ENCODE measurements at regions not wholly inside any gene's neighbourhood (a gene's known extent, or its start where the extent isn't known, plus 50 kb on each side); places are given as distances from the start of the nearest gene placed in this dataset.

- H3K4me1 ChIP-seq (ENCODE audit: low read depth): peaks cover 10% of the 10 kb centered on the region
- no peak for TF ChIP-seq CTCF (IDR thresholded peaks at IDR 0.05)
- no peak overlapping the region for H3K4me3 ChIP-seq
- intact Hi-C loops (cut with DNase I, micrococcal nuclease): no loop called here
- ATAC-seq (no peak), DNase-seq (no peak)
- H3K9me3 ChIP-seq: no peaks in the 10 kb centered on the region
- no peaks in the 10 kb centered on the region for H3K36me3 ChIP-seq (ENCODE audit: low read depth)
Observed at GRCh38 chr1:207966521-207966920, 55.6 kb upstream of the CD34 start.

- intact Hi-C loops (cut with DNase I, micrococcal nuclease): no loop called here
- no peaks in the 10 kb centered on the region for H3K9me3 ChIP-seq
- H3K4me3 ChIP-seq: no peak overlapping the region
- H3K36me3 ChIP-seq (ENCODE audit: low read depth): no peaks in the 10 kb centered on the region
- peaks cover 10% of the 10 kb centered on the region for H3K4me1 ChIP-seq (ENCODE audit: low read depth)
- no peak for TF ChIP-seq CTCF (IDR thresholded peaks at IDR 0.05)
- no peak for DNase-seq
- no peak for ATAC-seq
Observed at GRCh38 chr1:207965392-207966387, 54.8 kb upstream of the CD34 start.

GRCh38 chr1:207964195-207964966, 53.5 kb upstream of the CD34 start:
- H3K4me3 ChIP-seq: no peak overlapping the region
- no peaks in the 10 kb centered on the region for H3K9me3 ChIP-seq
- H3K36me3 ChIP-seq (ENCODE audit: low read depth): no peaks in the 10 kb centered on the region
- no peak for ATAC-seq
- no peak for DNase-seq
- H3K4me1 ChIP-seq (ENCODE audit: low read depth): peaks cover 10% of the 10 kb centered on the region
- intact Hi-C loops (cut with DNase I, micrococcal nuclease): loop anchor here (5.0 kb wide), 3 partner anchors 67 to 137 kb away; no protein-coding TSS in a partner anchor
- no peak for TF ChIP-seq CTCF (IDR thresholded peaks at IDR 0.05)

GRCh38 chr1:207963427-207964194, 52.7 kb upstream of the CD34 start:
- intact Hi-C loops (cut with DNase I, micrococcal nuclease): loop anchor here (5.0 kb wide), 3 partner anchors 66 to 136 kb away; no protein-coding TSS in a partner anchor
- H3K9me3 ChIP-seq: no peaks in the 10 kb centered on the region
- H3K4me3 ChIP-seq: peak overlapping the region; percentile 36
- peaks cover 18% of the 10 kb centered on the region for H3K4me1 ChIP-seq (ENCODE audit: low read depth)
- DNase-seq (peak; percentile 91 to 96 (median 93)), ATAC-seq (peak; percentile 97)
- peak; percentile 100 for TF ChIP-seq CTCF (IDR thresholded peaks at IDR 0.05)
- H3K36me3 ChIP-seq (ENCODE audit: low read depth): no peaks in the 10 kb centered on the region
